Testis (tissue), 2 donors: ENCODE measurements at regions not wholly inside any gene's neighbourhood (a gene's known extent, or its start where the extent isn't known, plus 50 kb on each side); places are given as distances from the start of the nearest gene placed in this dataset.
"Not testable (repeated sequence)": the region's sequence is repeated elsewhere in the genome, so short reads cannot be mapped to it uniquely, and the experiment has no call there.

Experiments
- DNase-seq: peaks from one replicate; pipeline ENCODE4 v3.0.0-alpha.2; 2019
- H3K27ac ChIP-seq, 2 donors: fragments of 200-600 bp; sonication (generic); one replicate each; pipeline ENCODE4 v1.5.1; 2019
- H3K27me3 ChIP-seq: fragments of 200-600 bp; sonication (generic); one replicate; pipeline ENCODE4 v1.5.1; 2019
- H3K36me3 ChIP-seq: fragments of 200-600 bp; sonication (generic); one replicate; pipeline ENCODE4 v1.5.1; 2017; ENCODE audit warnings: low read depth; ENCODE audit errors: missing control alignments
- H3K4me1 ChIP-seq: fragments of 200-600 bp; sonication (generic); one replicate; pipeline ENCODE4 v1.5.1; 2019
- H3K4me3 ChIP-seq, 2 donors: fragments of 200-600 bp; sonication (generic); one replicate each; pipeline ENCODE4 v1.5.1; 2017 to 2019
- H3K9me3 ChIP-seq: fragments of 200-600 bp; sonication (generic); one replicate; pipeline ENCODE4 v1.5.1; 2017
- POLR2A ChIP-seq: fragments of 450-650 bp; IDR thresholded peaks from one replicate; pipeline ENCODE4 v1.6.1; 2017; ENCODE audit warnings: antibody characterized with exemption, mild to moderate bottlenecking, moderate library complexity
- WGBS, 2 donors: methylation state at CpG; one replicate each; pipeline ENCODE4 v1.1.5; 2018; 5-methylcytosine and 5-hydroxymethylcytosine counted together
- intact Hi-C: fragments of 100-400 bp; cut with DNase I; formaldehyde crosslinking; loops from one replicate; pipeline ENCODE4 v1.15.1; 2023; ENCODE audit warnings: low total_unique reads
- TF ChIP-seq, protein P1 (sequence below), 3 experiments: fragments of 450-650 bp in 2 of 3; fragments of 200-600 bp in 1 of 3; sonication (generic) in 1 of 3; IDR thresholded peaks; one replicate each; pipeline ENCODE4 v1.5.1; 2016 to 2019; ENCODE audit warnings: antibody characterized with exemption in 3 of 3, mild to moderate bottlenecking in 2 of 3, moderate library complexity in 1 of 3

DNA sequence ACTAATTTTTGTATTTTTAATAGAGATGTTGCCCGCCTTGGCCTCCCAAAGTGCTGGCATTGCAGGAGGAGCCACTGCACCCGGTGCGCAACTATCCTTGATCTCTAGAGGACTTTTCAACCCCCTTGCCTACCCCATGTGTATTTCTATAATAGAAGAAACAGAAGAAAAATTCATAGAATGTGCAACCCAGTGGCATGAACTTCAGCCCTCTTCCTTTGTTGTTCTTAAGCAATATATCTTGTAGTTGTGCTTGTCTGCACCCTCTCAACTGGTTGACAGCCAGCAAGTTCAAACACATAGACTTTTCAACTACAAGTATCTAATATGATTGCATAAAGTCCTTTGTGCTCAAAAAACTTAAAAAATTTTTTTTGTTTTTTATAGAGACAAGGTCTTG, 72.3 kb upstream of the NCOA3 start:
- Histone ChIP-seq H3K4me1 (no peaks in the 10 kb centered on the region), H3K27ac (no peak overlapping the region), H3K9me3 (no peaks in the 10 kb centered on the region), H3K36me3 (no peaks in the 10 kb centered on the region), H3K4me3 (no peak overlapping the region), H3K27me3 (no peaks in the 10 kb centered on the region)
- no peak for TF ChIP-seq POLR2A
- TF ChIP-seq, protein P1, sequence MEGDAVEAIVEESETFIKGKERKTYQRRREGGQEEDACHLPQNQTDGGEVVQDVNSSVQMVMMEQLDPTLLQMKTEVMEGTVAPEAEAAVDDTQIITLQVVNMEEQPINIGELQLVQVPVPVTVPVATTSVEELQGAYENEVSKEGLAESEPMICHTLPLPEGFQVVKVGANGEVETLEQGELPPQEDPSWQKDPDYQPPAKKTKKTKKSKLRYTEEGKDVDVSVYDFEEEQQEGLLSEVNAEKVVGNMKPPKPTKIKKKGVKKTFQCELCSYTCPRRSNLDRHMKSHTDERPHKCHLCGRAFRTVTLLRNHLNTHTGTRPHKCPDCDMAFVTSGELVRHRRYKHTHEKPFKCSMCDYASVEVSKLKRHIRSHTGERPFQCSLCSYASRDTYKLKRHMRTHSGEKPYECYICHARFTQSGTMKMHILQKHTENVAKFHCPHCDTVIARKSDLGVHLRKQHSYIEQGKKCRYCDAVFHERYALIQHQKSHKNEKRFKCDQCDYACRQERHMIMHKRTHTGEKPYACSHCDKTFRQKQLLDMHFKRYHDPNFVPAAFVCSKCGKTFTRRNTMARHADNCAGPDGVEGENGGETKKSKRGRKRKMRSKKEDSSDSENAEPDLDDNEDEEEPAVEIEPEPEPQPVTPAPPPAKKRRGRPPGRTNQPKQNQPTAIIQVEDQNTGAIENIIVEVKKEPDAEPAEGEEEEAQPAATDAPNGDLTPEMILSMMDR (IDR thresholded peaks at IDR 0.05) = no peak
- WGBS, 2 donors = 92 to 96% methylated on average over 3 of the region's 3 CpGs
- no peak for DNase-seq
- intact Hi-C loops = no loop called here

- no peaks in the 10 kb centered on the region for H3K4me1 ChIP-seq
- DNase-seq = no peak
- H3K4me3 ChIP-seq = no peak overlapping the region
- no peak overlapping the region for H3K27ac ChIP-seq
- no peaks in the 10 kb centered on the region for H3K27me3 ChIP-seq
- 91 to 96% methylated on average over 5 of the region's 5 CpGs for WGBS, 2 donors
- TF ChIP-seq POLR2A = no peak
- TF ChIP-seq, protein P1 (IDR thresholded peaks at IDR 0.05) = no peak
- intact Hi-C loops = no loop called here
- H3K36me3 ChIP-seq = no peaks in the 10 kb centered on the region
- no peaks in the 10 kb centered on the region for H3K9me3 ChIP-seq
These were observed 70.7 kb upstream of the NCOA3 start for GRCh38 chr20:47430862-47431588.

- WGBS, 2 donors = 60 to 62% methylated on average over 3 of the region's 3 CpGs
- TF ChIP-seq, protein P1 (IDR thresholded peaks at IDR 0.05) = no peak
- no peak for TF ChIP-seq POLR2A
- DNase-seq = no peak
- H3K9me3 ChIP-seq = no peaks in the 10 kb centered on the region
- H3K27ac ChIP-seq = no peak overlapping the region
- H3K27me3 ChIP-seq = no peaks in the 10 kb centered on the region
- H3K4me1 ChIP-seq = no peaks in the 10 kb centered on the region
- H3K4me3 ChIP-seq = no peak overlapping the region
- H3K36me3 ChIP-seq = no peaks in the 10 kb centered on the region
- intact Hi-C loops = no loop called here
These were observed 68.9 kb upstream of the NCOA3 start for GRCh38 chr20:47432834-47433210.

DNA sequence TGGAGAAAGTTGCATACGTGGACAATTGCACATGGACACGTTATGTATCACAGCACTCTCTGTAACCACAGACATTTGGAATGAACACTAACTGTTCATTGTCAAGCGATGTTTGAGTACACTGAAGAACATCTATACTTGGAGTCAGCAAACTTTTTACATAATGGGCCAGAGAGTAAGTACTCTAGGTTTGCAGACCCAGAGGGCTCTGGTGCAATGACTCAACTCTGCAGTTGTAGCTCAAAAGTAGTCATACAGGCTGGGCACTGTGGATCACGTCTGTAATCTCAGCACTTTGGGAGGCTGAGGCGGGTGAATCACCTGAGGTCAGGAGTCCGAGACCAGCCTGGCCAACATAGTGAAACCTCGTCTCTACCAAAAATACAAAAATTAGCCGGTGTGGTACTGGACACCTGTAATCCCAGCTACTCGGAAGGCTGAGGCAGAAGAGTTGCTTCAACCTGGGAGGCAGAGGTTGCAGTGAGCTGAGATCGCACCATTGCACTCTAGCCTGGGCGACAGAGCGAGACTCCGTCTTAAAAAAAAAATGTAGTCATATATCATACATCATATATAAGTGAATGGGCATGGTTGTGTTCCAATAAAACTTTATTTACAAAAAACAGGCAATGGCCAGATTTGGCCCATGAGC, 67.4 kb upstream of the NCOA3 start:
- H3K27ac ChIP-seq, H3K4me3 ChIP-seq, H3K4me1 ChIP-seq, H3K27me3 ChIP-seq, H3K36me3 ChIP-seq, intact Hi-C loops, DNase-seq, H3K9me3 ChIP-seq: not testable (repeated sequence)
- WGBS, 2 donors = 90 to 91% methylated on average over 13 of the region's 13 CpGs

- peak; percentile 19 for DNase-seq
- no peaks in the 10 kb centered on the region for H3K36me3 ChIP-seq
- intact Hi-C loops = no loop called here
- H3K4me1 ChIP-seq = no peaks in the 10 kb centered on the region
- no peak overlapping the region for H3K27ac ChIP-seq
- H3K4me3 ChIP-seq = no peak overlapping the region
- WGBS, 2 donors = 67 to 68% methylated on average over 18 of the region's 18 CpGs
- no peaks in the 10 kb centered on the region for H3K27me3 ChIP-seq
- TF ChIP-seq, protein P1 (IDR thresholded peaks at IDR 0.05) = no peak
- TF ChIP-seq POLR2A = no peak
- no peaks in the 10 kb centered on the region for H3K9me3 ChIP-seq
These were observed 63.0 kb upstream of the NCOA3 start for GRCh38 chr20:47438464-47439381.
